ENCODE measurements at regions not wholly inside any gene's neighbourhood (a gene's known extent, or its start where the extent isn't known, plus 50 kb on each side); places are given as distances from the start of the nearest gene placed in this dataset.

DNA sequence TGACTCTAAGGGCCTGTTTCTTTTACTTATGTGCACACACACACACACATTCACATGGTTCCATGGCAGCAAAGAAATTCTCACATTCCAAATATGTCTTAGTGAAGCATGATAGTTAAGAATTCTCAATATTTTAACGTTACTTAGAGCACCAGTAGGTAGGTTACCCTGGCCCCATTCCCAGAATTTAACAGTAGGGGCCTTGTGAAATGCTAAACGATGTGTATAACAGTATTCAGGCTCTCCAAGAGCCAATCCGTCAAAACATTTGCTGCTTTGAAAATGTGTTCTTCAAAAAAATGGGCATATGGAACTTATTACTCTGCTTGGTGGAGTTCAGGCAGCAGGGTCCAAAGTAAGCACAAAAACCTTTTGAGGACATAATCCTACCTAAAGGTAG is 93.7 kb upstream of the DAB2 start:
- Histone ChIP-seq H3K4me2 (ENCODE audit: control insufficient read depth, extremely low read depth, insufficient read depth, low read depth, low read length) (no peak overlapping the region), H3K9me1 (ENCODE audit: control insufficient read depth, extremely low read depth, insufficient read depth, low read length) (no peaks in the 10 kb centered on the region), H3K9ac (ENCODE audit: control insufficient read depth, extremely low read depth, insufficient read depth, low read length) (no peak overlapping the region), H3K4me1 (ENCODE audit: control insufficient read depth, extremely low read depth, insufficient read depth, low read length) (no peaks in the 10 kb centered on the region), H3K27ac (ENCODE audit: control insufficient read depth, insufficient read depth, low read length) (no peak overlapping the region), H3K27me3 (ENCODE audit: control insufficient read depth, extremely low read depth, insufficient read depth, low read length) (no peaks in the 10 kb centered on the region), H3K36me3 (ENCODE audit: control insufficient read depth in 2 of 2, extremely low read depth in 1 of 2, insufficient read depth in 2 of 2, low read length in 2 of 2) (no peaks in the 10 kb centered on the region), H4K20me1 (ENCODE audit: control insufficient read depth, extremely low read depth, insufficient read depth, low read length) (no peaks in the 10 kb centered on the region), H3K4me3 (ENCODE audit: control insufficient read depth in 2 of 3, extremely low read depth in 1 of 3, insufficient read depth in 2 of 3, low read depth in 1 of 3, low read length in 3 of 3) (no peak overlapping the region), H3K9me3 (ENCODE audit: control insufficient read depth, low read depth, low read length) (no peaks in the 10 kb centered on the region), H3K79me2 (ENCODE audit: control insufficient read depth, insufficient read depth, low read length) (no peaks in the 10 kb centered on the region), H2AFZ (ENCODE audit: control insufficient read depth, low read length) (peak overlapping the region; percentile 33)
- dilution Hi-C loops (cut with MboI; ENCODE audit: extremely low pct_ligation_motif_present, low sequenced_read_pairs), result no loop called here
- FAIRE-seq (no peak), DNase-seq (ENCODE audit: low read depth, low spot score) (no peak)
- no peak for TF ChIP-seq EZH2 (IDR thresholded peaks at IDR 0.05; ENCODE audit: low read length)
- TF ChIP-seq CTCF (optimal IDR thresholded peaks at IDR 0.05 in 1 of 3, IDR thresholded peaks at IDR 0.05 in 1 of 3, conservative IDR thresholded peaks at IDR 0.05 in 1 of 3; ENCODE audit: extremely low read depth in 1 of 3, insufficient read depth in 2 of 3, low read length in 3 of 3), result no peak

DNA sequence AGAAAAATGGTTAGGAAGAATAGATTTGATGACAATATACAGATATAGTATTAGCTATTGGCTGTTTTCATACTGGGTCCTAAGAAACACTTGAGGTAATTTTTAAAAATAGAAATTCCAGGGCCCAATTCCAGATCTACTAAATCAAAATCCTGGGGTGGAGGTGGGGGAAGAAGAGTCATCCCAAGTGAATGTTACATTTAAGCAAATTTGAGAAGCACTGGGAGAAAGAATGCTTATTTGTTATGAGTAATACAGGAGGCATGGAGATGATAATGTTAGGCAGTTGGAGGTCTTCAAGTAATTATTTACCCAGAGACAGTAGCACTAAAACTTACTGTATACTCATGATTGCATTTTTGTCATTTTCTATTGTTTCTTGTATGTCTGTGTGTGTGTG is 93.0 kb upstream of the DAB2 start:
- Histone ChIP-seq H3K4me3 (ENCODE audit: control insufficient read depth in 2 of 3, extremely low read depth in 1 of 3, insufficient read depth in 2 of 3, low read depth in 1 of 3, low read length in 3 of 3) (no peak overlapping the region), H3K27ac (ENCODE audit: control insufficient read depth, insufficient read depth, low read length) (no peak overlapping the region), H3K36me3 (ENCODE audit: control insufficient read depth in 2 of 2, extremely low read depth in 1 of 2, insufficient read depth in 2 of 2, low read length in 2 of 2) (no peaks in the 10 kb centered on the region), H3K4me1 (ENCODE audit: control insufficient read depth, extremely low read depth, insufficient read depth, low read length) (peaks cover 2% of the 10 kb centered on the region), H2AFZ (ENCODE audit: control insufficient read depth, low read length) (no peak overlapping the region), H3K9me1 (ENCODE audit: control insufficient read depth, extremely low read depth, insufficient read depth, low read length) (no peaks in the 10 kb centered on the region), H3K27me3 (ENCODE audit: control insufficient read depth, extremely low read depth, insufficient read depth, low read length) (no peaks in the 10 kb centered on the region), H3K9me3 (ENCODE audit: control insufficient read depth, low read depth, low read length) (no peaks in the 10 kb centered on the region), H3K4me2 (ENCODE audit: control insufficient read depth, extremely low read depth, insufficient read depth, low read depth, low read length) (no peak overlapping the region), H4K20me1 (ENCODE audit: control insufficient read depth, extremely low read depth, insufficient read depth, low read length) (no peaks in the 10 kb centered on the region), H3K9ac (ENCODE audit: control insufficient read depth, extremely low read depth, insufficient read depth, low read length) (no peak overlapping the region), H3K79me2 (ENCODE audit: control insufficient read depth, insufficient read depth, low read length) (no peaks in the 10 kb centered on the region)
- dilution Hi-C loops (cut with MboI; ENCODE audit: extremely low pct_ligation_motif_present, low sequenced_read_pairs), result no loop called here
- TF ChIP-seq CTCF (optimal IDR thresholded peaks at IDR 0.05 in 1 of 3, IDR thresholded peaks at IDR 0.05 in 1 of 3, conservative IDR thresholded peaks at IDR 0.05 in 1 of 3; ENCODE audit: extremely low read depth in 1 of 3, insufficient read depth in 2 of 3, low read length in 3 of 3) (no peak), EZH2 (IDR thresholded peaks at IDR 0.05; ENCODE audit: low read length) (no peak)
- FAIRE-seq (no peak), DNase-seq (ENCODE audit: low read depth, low spot score) (peak; percentile 17)
